SK-N-SH treated with all-trans-retinoic acid at 6 μM for 48 hours (cell line): ENCODE measurements at regions not wholly inside any gene's neighbourhood (a gene's known extent, or its start where the extent isn't known, plus 50 kb on each side); places are given as distances from the start of the nearest gene placed in this dataset.

Experiments
- ATAC-seq: fragments of 200-7000 bp; cut with Tn5 transposase; 3 replicates; pipeline ENCODE4 v1.9.1; 2020; ENCODE audit warnings: mild to moderate bottlenecking, moderate library complexity
- ARNTL ChIP-seq: fragments of 450-650 bp; formaldehyde crosslinking; IDR thresholded peaks from 2 replicates; pipeline ENCODE4 v1.5.0; 2020; ENCODE audit warnings: low read depth, mild to moderate bottlenecking, moderate library complexity, borderline replicate concordance
- CSDC2 ChIP-seq: fragments of 250-450 bp; sonication (Bioruptor Pico); IDR thresholded peaks from 2 replicates; pipeline ENCODE4 v1.5.0; 2020; ENCODE audit warnings: mild to moderate bottlenecking, moderate library complexity
- ESRRG ChIP-seq: fragments of 250-450 bp; sonication (Bioruptor Pico); IDR thresholded peaks from 2 replicates; pipeline ENCODE4 v1.6.1; 2021; ENCODE audit warnings: mild to moderate bottlenecking
- ISL1 ChIP-seq: fragments of 250-450 bp; sonication (Bioruptor Pico); IDR thresholded peaks from 2 replicates; pipeline ENCODE4 v2.1.2; 2022; ENCODE audit warnings: mild to moderate bottlenecking, moderate library complexity
- OSR1 ChIP-seq: fragments of 250-450 bp; sonication (Bioruptor Pico); IDR thresholded peaks from 2 replicates; pipeline ENCODE4 v1.8.0; 2022; ENCODE audit warnings: moderate library complexity, mild to moderate bottlenecking, inconsistent platforms
- PPARA ChIP-seq: fragments of 250-450 bp; sonication (Bioruptor Pico); IDR thresholded peaks from 2 replicates; pipeline ENCODE4 v1.5.0; 2020; ENCODE audit warnings: mild to moderate bottlenecking, borderline replicate concordance
- RARB ChIP-seq: fragments of 250-450 bp; sonication (Bioruptor Pico); IDR thresholded peaks from 2 replicates; pipeline ENCODE4 v1.8.0; 2021; ENCODE audit warnings: mild to moderate bottlenecking, moderate library complexity
- SNAI2 ChIP-seq: fragments of 250-450 bp; sonication (Bioruptor Pico); IDR thresholded peaks from 2 replicates; pipeline ENCODE4 v1.5.0; 2020; ENCODE audit warnings: mild to moderate bottlenecking, moderate library complexity
- TCF4 ChIP-seq: fragments of 250-450 bp; sonication (Bioruptor Pico); IDR thresholded peaks from 2 replicates; pipeline ENCODE4 v1.8.0; 2021; ENCODE audit warnings: mild to moderate bottlenecking, moderate library complexity, borderline replicate concordance
- TOX ChIP-seq: fragments of 250-450 bp; sonication (Bioruptor Pico); IDR thresholded peaks from 2 replicates; pipeline ENCODE4 v1.8.0; 2021; ENCODE audit warnings: mild to moderate bottlenecking, moderate library complexity, borderline replicate concordance
- ZC3H10 ChIP-seq: fragments of 250-450 bp; sonication (Bioruptor Pico); IDR thresholded peaks from 2 replicates; pipeline ENCODE4 v1.5.1; 2021; ENCODE audit warnings: mild to moderate bottlenecking, moderate library complexity
- ZFP3 ChIP-seq: fragments of 250-450 bp; sonication (Bioruptor Pico); IDR thresholded peaks from 2 replicates; pipeline ENCODE4 v1.5.0; 2020; ENCODE audit warnings: mild to moderate bottlenecking, moderate library complexity
- ZFP30 ChIP-seq: fragments of 450-650 bp; formaldehyde crosslinking; IDR thresholded peaks from 2 replicates; pipeline ENCODE4 v1.5.0; 2022; ENCODE audit warnings: mild to moderate bottlenecking, moderate library complexity
- TF ChIP-seq, protein P1 (sequence below): fragments of 250-450 bp; sonication (Bioruptor Pico); IDR thresholded peaks from 2 replicates; pipeline ENCODE4 v1.5.0; 2020; ENCODE audit warnings: mild to moderate bottlenecking, moderate library complexity
- TF ChIP-seq, protein P2 (sequence below): fragments of 250-450 bp; sonication (Bioruptor Pico); IDR thresholded peaks from 2 replicates; pipeline ENCODE4 v1.5.1; 2021; ENCODE audit warnings: mild to moderate bottlenecking, moderate library complexity
- TF ChIP-seq, protein P3 (sequence below): fragments of 250-450 bp; sonication (Bioruptor Pico); IDR thresholded peaks from 2 replicates; pipeline ENCODE4 v1.5.1; 2020; ENCODE audit warnings: low read depth, mild to moderate bottlenecking, moderate library complexity
- TF ChIP-seq, protein P4 (sequence below): fragments of 250-450 bp; sonication (Bioruptor Pico); IDR thresholded peaks from 2 replicates; pipeline ENCODE4 v1.8.0; 2020; ENCODE audit warnings: mild to moderate bottlenecking, moderate library complexity, borderline replicate concordance

DNA sequence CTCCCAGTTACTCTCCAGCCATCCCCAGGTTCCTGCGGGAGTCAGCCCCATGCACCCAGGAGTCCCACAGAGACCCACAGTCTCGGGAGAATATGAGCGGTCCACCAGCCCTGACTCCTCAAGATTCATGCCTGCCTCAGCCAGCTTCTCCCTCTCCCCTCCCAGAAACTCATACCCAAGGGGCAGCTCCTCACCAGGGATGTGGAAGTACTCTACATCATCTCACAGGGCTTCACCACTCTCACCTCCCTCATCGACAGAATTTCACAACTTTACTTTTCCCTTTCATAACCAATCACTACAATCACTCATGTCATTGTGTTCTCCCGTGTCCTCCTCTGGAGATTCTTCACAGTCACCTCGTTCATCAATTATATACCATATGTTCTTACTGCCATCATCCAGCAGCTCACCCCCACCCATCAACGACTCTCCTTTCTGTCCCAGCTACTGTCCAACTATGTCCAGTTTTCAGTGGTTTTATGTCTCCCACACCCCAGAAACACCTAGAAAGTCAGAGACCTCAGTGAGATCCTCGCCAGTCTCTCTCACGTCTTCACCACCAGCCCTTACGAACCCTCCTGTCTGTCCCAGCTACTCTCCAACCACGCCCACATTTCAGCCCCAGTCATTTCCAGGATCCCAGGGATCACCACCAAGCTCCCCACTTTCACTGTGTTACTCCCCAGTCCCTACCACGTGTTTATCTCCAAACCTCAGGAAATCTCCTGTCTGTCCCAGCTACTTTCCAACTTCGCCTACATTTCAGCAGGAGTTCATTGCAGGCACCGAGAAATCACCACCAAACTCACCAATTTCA lies 1530.1 kb upstream of the TPTE start (continued):
- TF ChIP-seq, protein P1, sequence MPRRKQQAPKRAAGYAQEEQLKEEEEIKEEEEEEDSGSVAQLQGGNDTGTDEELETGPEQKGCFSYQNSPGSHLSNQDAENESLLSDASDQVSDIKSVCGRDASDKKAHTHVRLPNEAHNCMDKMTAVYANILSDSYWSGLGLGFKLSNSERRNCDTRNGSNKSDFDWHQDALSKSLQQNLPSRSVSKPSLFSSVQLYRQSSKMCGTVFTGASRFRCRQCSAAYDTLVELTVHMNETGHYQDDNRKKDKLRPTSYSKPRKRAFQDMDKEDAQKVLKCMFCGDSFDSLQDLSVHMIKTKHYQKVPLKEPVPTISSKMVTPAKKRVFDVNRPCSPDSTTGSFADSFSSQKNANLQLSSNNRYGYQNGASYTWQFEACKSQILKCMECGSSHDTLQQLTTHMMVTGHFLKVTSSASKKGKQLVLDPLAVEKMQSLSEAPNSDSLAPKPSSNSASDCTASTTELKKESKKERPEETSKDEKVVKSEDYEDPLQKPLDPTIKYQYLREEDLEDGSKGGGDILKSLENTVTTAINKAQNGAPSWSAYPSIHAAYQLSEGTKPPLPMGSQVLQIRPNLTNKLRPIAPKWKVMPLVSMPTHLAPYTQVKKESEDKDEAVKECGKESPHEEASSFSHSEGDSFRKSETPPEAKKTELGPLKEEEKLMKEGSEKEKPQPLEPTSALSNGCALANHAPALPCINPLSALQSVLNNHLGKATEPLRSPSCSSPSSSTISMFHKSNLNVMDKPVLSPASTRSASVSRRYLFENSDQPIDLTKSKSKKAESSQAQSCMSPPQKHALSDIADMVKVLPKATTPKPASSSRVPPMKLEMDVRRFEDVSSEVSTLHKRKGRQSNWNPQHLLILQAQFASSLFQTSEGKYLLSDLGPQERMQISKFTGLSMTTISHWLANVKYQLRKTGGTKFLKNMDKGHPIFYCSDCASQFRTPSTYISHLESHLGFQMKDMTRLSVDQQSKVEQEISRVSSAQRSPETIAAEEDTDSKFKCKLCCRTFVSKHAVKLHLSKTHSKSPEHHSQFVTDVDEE (CRISPR knock-in tag): no peak

DNA sequence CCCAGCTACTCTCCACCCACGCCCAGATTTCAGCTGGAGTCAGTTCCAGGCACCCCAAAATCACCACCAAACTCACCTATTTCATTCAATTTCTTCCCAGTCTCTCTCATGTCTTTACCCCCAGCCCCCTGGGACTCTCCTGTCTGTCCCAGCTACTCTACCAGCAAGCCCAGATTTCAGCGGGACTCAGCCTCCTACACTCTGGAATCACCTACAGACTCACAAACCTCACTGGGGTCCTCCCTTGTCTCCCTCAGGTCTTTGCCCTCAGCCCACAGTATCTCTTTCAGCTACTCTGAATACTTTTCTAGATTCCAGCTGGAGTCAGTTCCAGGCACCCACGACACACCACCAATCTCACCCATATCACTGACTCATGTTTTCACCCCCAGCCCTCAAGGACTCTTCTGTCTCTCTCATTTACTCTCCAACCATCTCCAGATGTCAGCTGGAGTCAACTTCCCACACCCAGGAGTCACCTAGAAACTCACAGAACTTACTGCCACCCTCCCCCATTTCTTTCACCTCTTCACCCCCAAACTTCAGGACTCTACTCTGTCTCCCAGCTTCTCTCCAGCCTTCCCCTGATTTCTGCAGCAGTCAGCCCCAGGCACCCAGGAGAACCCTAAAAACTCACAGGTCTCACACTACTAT lies 1529.3 kb upstream of the TPTE start:
- ATAC-seq: no peak; the same call in 2 of the 3 replicates
- TF ChIP-seq TCF4 (CRISPR knock-in tag): no peak
- TF ChIP-seq RARB (CRISPR knock-in tag): no peak
- TF ChIP-seq TOX (CRISPR knock-in tag): no peak
- TF ChIP-seq, protein P2, sequence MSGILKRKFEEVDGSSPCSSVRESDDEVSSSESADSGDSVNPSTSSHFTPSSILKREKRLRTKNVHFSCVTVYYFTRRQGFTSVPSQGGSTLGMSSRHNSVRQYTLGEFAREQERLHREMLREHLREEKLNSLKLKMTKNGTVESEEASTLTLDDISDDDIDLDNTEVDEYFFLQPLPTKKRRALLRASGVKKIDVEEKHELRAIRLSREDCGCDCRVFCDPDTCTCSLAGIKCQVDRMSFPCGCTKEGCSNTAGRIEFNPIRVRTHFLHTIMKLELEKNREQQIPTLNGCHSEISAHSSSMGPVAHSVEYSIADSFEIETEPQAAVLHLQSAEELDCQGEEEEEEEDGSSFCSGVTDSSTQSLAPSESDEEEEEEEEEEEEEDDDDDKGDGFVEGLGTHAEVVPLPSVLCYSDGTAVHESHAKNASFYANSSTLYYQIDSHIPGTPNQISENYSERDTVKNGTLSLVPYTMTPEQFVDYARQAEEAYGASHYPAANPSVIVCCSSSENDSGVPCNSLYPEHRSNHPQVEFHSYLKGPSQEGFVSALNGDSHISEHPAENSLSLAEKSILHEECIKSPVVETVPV (CRISPR knock-in tag): no peak
- no peak for TF ChIP-seq ZFP30 (CRISPR knock-in tag)
- TF ChIP-seq PPARA (CRISPR knock-in tag): no peak
- TF ChIP-seq, protein P1 (CRISPR knock-in tag): no peak
- TF ChIP-seq ZC3H10 (CRISPR knock-in tag): no peak
- TF ChIP-seq SNAI2 (CRISPR knock-in tag): no peak

DNA sequence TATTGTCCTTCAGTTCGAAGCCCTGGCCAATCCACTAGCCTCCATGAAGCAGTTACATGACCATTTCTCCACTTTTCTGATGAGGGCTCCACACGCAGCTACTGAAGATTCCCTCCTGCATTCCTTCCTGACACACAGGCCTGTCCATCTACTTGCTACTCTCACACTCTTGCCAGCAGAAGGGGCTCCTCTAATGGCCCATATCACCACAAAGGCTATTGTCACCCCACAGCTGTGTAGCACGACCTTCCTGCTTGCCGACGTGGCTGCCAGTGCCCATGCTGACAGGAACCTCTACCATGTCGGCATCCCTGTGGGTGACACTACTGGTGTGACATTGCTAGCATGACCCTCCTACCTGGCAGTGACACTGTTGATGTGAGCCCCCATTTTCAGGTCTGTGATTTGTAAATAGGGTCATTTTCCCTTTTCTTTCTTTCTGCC lies 1528.6 kb upstream of the TPTE start:
- peak; percentile 6 for ATAC-seq
- TF ChIP-seq ISL1 (CRISPR knock-in tag) (no peak), ESRRG (no peak), RARB (CRISPR knock-in tag) (no peak), ARNTL (no peak), CSDC2 (CRISPR knock-in tag) (no peak), PPARA (CRISPR knock-in tag) (no peak), ZFP3 (no peak), ZFP30 (CRISPR knock-in tag) (no peak), OSR1 (CRISPR knock-in tag) (no peak)
- TF ChIP-seq, protein P3, sequence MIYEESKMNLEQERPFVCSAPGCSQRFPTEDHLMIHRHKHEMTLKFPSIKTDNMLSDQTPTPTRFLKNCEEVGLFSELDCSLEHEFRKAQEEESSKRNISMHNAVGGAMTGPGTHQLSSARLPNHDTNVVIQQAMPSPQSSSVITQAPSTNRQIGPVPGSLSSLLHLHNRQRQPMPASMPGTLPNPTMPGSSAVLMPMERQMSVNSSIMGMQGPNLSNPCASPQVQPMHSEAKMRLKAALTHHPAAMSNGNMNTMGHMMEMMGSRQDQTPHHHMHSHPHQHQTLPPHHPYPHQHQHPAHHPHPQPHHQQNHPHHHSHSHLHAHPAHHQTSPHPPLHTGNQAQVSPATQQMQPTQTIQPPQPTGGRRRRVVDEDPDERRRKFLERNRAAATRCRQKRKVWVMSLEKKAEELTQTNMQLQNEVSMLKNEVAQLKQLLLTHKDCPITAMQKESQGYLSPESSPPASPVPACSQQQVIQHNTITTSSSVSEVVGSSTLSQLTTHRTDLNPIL (CRISPR knock-in tag): no peak
- TF ChIP-seq, protein P4, sequence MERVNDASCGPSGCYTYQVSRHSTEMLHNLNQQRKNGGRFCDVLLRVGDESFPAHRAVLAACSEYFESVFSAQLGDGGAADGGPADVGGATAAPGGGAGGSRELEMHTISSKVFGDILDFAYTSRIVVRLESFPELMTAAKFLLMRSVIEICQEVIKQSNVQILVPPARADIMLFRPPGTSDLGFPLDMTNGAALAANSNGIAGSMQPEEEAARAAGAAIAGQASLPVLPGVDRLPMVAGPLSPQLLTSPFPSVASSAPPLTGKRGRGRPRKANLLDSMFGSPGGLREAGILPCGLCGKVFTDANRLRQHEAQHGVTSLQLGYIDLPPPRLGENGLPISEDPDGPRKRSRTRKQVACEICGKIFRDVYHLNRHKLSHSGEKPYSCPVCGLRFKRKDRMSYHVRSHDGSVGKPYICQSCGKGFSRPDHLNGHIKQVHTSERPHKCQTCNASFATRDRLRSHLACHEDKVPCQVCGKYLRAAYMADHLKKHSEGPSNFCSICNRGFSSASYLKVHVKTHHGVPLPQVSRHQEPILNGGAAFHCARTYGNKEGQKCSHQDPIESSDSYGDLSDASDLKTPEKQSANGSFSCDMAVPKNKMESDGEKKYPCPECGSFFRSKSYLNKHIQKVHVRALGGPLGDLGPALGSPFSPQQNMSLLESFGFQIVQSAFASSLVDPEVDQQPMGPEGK (CRISPR knock-in tag): no peak
